HG03520 (cell line): ENCODE measurements at regions not wholly inside any gene's neighbourhood (a gene's known extent, or its start where the extent isn't known, plus 50 kb on each side); places are given as distances from the start of the nearest gene placed in this dataset.
"Not testable (repeated sequence)": the region's sequence is repeated elsewhere in the genome, so short reads cannot be mapped to it uniquely, and the experiment has no call there.

Experiments
- ATAC-seq: cut with Tn5 transposase; IDR thresholded peaks from one replicate; pipeline ENCODE4 v1.9.1; 2021; ENCODE audit warnings: mild to moderate bottlenecking, moderate library complexity; ENCODE audit not compliant: unreplicated experiment

GRCh38 chr3:127520993-127521392 lies 69.5 kb downstream of the TPRA1 start:
- ATAC-seq = no peak

- ATAC-seq = no peak
Observed at GRCh38 chr3:127518456-127519081, 72.0 kb downstream of the TPRA1 start.

- ATAC-seq = no peak
Observed at GRCh38 chr3:127512256-127512655, 78.3 kb downstream of the TPRA1 start.

GRCh38 chr3:127501177-127501576 lies 89.4 kb downstream of the TPRA1 start:
- ATAC-seq = no peak

GRCh38 chr3:127497676-127498075 lies 92.9 kb downstream of the TPRA1 start:
- no peak for ATAC-seq

GRCh38 chr3:127497166-127497565 lies 93.4 kb downstream of the TPRA1 start:
- no peak for ATAC-seq

GRCh38 chr3:127495821-127496655 lies 94.5 kb downstream of the TPRA1 start:
- ATAC-seq = no peak

- no peak for ATAC-seq
Observed at GRCh38 chr3:127493924-127494646, 96.4 kb downstream of the TPRA1 start.

- no peak for ATAC-seq
Observed at GRCh38 chr3:127492426-127492825, 98.1 kb downstream of the TPRA1 start.

GRCh38 chr3:127491909-127492308 lies 98.6 kb downstream of the TPRA1 start:
- no peak for ATAC-seq

GRCh38 chr3:127491323-127491722 lies 99.2 kb downstream of the TPRA1 start:
- ATAC-seq = no peak

GRCh38 chr3:127491024-127491305 lies 99.6 kb downstream of the TPRA1 start:
- not testable (repeated sequence) for ATAC-seq

- ATAC-seq = no peak
Observed at GRCh38 chr3:127490271-127491023, 100.1 kb downstream of the TPRA1 start.

GRCh38 chr3:127489357-127489756 lies 101.2 kb downstream of the TPRA1 start:
- no peak for ATAC-seq

GRCh38 chr3:127488740-127489139 lies 101.8 kb downstream of the TPRA1 start:
- no peak for ATAC-seq

GRCh38 chr3:127488141-127488672 lies 102.3 kb downstream of the TPRA1 start:
- no peak for ATAC-seq

GRCh38 chr3:127487196-127487595 lies 103.3 kb downstream of the TPRA1 start:
- no peak for ATAC-seq

GRCh38 chr3:127486321-127486944 lies 104.1 kb downstream of the TPRA1 start:
- ATAC-seq = no peak

GRCh38 chr3:127485396-127486170 lies 105.0 kb downstream of the TPRA1 start:
- no peak for ATAC-seq
